GM21717 (cell line): ENCODE measurements at regions not wholly inside any gene's neighbourhood (a gene's known extent, or its start where the extent isn't known, plus 50 kb on each side); places are given as distances from the start of the nearest gene placed in this dataset.

Experiments
- ATAC-seq: cut with Tn5 transposase; IDR thresholded peaks from one replicate; pipeline ENCODE4 v1.9.1; 2021; ENCODE audit warnings: mild to moderate bottlenecking, moderate library complexity; ENCODE audit not compliant: unreplicated experiment

DNA sequence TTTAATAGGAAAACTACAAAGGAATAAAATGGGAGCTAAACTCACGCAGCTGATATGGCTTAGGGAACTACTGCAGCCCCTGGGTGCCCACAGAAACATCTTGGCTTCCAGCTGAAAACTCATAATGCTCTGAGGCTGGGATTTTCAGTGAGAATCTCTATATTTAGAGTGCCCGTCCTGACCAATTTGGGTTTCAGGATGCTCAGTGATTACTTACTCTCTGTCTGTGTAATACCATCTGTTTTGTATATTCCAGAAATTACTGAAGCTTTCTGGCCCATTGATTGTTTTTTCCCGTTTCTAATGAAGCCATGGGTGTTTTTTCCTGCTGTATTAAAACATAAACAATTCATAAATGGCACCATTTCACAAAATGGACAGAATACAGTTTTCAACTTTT, 50.6 kb upstream of the ZNF385D start:
- ATAC-seq, result no peak

DNA sequence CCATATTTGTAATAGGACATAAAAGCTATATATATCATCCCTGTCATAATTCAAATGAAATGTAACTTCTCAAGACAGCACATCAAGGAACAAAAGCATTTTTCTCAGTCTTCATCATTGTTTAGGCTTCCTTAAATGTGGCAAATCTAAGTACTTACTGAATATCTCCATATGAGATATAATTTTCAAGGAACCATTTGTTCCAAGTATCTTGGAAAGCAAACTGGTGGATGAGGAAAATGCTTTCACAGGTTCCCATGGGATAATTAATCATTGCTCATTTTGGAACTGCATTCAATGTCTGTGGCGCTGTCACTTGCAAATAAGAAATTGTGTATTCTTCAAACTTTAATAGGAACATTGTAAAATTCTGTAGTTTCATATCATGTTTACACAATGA, 52.6 kb upstream of the ZNF385D start:
- ATAC-seq, result no peak

DNA sequence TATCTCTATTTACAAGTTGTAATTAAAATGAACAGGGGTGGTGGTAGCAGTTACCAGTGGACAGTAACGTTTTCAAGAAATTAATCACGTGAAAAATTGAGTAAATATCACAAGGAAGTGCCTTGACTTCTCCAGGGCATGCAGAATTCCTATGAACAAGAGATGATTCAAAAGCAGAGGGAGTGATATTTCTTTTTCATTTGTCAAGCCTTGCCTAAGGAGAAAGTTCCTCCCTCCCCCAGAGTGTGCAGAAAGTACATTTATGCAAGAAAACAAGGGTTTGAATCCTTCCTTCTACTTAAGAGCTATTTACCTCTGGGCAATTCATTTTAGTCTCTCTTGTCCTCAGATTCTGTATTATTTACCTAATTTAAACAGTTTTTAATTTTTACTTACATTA, 53.3 kb upstream of the ZNF385D start:
- no peak for ATAC-seq

DNA sequence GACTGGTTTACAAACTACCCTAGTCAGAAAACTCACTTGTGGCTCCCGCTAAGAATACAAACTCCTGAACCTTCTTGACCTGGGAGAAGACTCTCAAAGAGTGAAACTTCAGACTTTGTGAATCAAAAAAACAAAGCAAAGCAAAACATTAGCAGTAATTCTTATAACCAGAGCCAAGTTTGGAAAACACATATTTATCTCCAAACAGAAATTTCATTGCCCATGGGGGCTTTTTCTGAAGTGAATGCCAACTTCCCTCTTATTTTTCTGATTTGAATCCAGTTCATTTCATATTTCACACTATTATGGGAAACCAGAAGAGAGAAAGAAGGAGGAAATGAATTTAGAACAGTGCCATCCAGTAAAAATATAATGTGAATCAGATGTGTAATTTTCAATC, 55.7 kb upstream of the ZNF385D start:
- no peak for ATAC-seq

DNA sequence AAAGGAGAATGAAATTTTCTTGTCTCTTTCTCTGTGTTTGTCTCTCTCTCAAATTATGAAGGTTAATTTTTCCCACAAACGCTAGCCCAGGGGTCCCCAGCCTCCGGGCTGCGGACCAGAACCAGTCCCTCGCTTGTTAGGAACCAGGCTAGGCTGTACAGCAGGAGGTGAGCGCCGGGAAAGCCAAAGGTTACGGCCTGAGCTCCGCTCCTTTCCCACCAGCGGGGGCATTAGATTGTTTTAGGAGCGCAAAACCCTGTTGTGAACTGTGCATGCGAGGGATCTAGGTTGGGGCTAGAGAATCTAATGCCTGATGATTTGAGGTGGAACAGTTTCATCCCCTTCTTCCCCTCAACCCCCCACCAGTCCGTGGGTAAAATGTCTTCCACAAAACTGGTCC, 74.7 kb upstream of the ZNF385D start:
- ATAC-seq, result no peak

DNA sequence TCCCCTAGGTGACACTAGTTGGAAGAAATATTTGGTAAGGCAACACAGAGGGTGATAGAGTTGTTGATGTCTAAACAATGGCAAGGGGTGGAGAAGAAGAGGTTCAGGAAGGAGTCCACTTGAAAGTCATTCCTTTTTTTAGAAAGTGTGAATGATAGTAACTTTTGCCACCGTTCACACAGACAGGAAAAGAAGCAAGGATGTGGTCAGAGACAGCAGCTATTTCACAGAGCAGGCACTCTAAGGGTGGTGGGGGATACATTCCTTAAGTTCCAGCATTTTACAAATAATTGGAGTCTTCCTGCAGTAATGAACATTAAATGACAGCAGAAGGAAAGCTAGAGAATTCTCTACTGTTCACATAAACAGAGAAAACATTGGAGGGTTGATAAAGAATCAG, 75.4 kb upstream of the ZNF385D start:
- ATAC-seq, result no peak

DNA sequence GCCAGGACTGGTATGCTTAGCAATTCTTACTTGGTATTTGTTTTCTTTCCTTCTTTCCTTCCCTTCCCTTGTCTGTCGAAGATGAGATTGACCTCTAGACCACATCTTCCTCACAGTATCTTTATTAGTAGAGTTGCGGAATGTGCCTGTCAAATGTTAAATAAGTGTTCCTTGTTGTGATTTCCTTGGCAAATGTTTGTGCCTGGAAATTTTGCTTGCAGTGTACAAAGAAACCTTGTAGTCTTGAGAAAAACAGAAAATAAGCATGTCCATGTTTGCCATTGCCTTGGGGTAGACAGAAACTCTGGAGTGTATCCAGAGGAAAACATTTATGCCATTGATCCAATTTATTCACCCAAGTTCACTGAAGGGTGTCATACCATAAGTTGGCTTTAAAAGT, 79.5 kb upstream of the ZNF385D start:
- no peak for ATAC-seq

DNA sequence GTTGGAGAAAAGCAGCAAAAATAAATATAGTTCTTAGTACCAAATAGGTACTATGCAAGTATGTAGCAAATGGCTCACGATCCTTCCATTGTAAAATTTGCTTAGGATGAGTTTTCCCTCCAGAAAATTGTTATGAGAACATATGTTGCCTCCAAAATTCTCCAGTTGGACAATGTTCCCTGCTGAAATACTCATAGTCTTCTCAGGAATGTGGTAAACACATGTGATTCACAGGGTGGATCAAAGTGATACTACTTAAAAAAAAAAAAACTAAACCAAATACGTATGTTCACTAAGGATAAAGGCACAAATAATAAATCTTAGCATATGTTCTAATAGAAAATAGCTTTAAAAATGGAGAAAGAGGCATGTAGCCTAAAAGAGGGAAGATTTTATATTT, 84.3 kb upstream of the ZNF385D start:
- ATAC-seq, result no peak

DNA sequence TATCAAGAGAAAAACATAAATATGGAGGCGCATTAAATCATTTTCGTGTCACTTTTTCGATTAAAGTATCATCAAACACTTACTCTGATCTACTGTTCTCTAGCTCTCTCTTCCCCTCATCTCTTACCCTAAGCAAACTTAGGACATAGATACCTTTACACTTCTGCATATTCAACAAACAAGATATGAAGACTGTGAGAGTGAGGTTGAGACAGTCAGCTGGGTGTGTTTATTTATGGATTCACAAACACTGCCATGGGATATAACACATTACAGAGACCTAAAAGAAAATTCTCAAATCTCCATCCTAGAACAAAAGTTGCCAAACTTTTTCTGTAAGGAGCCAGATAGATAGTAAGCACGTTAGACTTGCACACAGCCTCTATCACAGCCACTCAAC, 85.2 kb upstream of the ZNF385D start:
- no peak for ATAC-seq

DNA sequence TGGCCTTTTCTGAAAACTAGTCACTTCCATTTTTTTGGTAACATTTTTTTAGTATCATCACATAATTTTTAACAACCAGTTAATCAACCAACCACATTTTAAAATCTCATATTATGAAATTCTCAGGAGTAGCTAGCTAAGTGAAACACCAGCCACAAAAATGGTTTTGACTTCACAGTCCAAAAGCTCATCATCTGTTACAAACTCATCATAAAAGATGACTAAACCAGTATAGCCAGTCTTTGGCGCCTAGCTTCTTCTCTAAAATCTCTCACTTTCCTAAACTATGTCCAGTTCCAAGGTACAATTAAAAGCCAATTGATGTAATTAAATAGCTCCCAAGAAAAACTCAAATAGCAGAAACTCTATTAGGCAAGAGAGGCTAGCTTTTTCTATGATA, 88.2 kb upstream of the ZNF385D start:
- ATAC-seq, result no peak

DNA sequence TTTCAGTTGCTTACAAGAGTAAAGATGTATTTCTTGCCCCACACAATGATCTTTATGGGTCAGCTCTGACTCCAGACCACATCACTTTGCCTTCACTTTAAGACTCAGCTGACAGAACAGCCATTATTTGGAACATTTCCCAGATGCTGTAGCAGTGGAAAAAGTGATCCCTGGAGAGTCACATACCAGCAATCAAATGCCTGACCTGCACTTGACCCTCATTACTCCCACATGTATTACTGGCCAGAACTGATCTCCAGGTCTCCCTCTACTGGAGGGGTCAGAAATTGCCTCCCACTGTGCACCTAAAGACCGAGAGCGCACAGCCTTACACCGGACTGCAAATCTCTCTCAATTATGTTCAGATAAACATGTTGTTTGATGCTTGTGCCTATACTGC, 88.6 kb upstream of the ZNF385D start:
- ATAC-seq, result no peak

DNA sequence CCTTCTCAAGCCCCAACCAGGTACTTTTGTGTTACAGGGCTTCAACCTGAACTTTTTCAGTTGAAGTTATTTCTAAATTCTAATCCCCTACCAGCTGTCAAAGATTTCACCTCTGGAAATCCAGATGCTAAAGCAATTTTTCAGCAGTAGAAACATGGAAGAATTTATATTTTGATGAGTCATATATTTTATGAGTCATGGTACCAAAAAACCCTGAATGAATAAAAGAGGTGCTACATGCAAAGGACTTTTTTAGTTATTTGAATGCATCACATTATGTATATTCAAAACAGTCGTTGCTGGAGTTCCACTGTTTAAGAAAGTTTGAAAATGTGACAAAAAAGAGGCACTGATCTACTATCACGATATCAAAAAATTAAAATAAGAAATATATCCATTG, 96.0 kb upstream of the ZNF385D start:
- ATAC-seq, result no peak

DNA sequence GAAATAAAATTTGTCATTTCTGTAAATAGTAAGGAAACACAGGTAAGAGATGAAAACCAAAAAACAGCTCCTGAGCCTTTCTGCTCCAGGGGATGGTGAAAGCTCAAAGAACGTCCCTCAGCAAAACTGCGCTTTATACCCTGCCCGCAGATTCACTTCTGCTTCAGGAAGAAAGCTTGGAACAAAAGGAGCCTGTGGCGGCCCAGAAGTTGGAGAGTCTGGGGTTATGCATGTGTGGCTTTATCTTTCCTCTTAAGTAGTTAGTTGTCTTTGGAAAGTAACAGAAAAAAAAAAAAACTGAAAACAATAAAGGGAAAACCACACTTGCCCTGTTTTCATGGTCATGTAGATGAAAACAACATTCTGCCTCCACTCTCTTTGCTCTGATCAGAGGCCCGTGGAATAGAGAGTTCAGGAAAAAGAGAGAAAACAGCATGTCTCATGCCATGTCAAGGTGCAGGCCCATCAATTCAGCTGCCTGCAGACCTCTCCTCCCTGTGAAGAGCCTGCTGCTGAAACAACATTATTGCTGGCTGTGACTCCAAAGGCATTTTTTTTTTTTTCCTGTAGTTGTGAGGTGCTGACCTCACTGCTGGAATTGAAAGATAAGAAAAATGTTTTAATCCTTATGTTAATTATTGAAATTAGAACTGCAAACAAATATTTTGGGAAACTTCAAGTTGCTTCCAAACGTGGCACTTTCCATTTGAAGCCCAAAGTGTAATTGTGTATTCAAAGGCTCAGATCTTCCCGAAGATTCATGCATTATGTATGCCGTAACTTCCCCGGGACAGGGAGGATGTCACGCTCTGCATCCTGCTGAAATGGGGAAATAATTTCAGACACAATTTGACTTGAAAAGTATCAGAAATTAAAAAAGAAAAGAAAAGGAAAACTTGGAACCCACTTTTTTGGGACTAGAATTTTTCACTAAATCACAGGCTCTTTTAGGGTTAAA, 108.4 kb upstream of the ZNF385D start:
- ATAC-seq, result no peak

DNA sequence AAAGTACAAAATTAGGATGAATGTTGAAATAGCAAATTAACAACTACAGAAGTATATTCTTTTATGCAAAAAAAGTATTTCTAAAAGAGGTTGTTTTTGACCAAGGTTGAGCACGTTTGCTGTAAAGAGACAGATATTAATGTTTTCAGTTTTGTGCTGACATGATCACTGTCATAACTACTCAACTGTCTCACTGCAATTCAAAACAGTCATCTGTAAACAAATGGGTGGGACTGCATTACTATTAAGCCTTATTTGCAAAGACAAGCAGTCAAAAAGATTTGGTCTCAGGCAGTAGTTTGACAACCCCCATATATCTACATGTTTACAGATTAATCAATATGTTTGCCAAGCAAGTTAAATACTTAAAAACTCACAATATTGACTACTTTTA, 109.1 kb upstream of the ZNF385D start:
- ATAC-seq, result no peak

DNA sequence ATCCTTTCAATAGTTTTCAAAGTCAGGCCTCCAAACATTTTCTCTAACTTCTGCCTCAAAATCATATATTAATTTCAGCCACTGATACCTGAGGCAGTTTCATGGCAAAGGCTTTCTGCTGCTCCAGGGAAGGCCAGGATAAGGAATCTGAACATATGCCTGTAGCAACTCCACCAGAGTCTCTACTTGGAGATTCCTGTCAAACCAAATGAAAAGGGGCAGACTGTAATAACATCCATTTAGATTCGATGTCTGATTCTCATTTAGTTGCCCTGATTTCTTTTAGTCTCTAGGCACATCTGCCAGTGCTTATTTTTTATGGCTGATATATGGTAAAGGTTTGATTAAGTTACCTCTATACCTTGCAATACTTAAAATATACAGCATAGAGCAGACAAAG, 109.6 kb upstream of the ZNF385D start:
- no peak for ATAC-seq

DNA sequence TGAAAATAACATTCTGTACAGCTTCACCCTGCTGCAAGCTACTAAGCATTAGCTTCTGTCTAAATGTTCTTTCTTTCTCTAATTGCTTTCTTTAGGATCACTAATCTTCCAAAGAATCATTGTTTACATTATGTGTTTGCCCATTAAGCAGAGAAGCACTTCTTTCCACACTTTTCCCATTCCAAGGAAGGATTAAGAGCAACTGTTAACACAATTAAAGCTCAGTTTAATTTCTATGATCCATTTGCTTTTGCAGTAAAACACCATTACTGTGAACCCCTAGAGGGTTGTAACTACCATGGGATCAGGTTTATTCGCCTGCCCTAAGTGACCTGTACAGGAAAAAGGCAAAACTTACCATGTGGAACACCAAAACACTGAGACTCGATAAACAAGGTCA, 125.8 kb upstream of the ZNF385D start:
- no peak for ATAC-seq

DNA sequence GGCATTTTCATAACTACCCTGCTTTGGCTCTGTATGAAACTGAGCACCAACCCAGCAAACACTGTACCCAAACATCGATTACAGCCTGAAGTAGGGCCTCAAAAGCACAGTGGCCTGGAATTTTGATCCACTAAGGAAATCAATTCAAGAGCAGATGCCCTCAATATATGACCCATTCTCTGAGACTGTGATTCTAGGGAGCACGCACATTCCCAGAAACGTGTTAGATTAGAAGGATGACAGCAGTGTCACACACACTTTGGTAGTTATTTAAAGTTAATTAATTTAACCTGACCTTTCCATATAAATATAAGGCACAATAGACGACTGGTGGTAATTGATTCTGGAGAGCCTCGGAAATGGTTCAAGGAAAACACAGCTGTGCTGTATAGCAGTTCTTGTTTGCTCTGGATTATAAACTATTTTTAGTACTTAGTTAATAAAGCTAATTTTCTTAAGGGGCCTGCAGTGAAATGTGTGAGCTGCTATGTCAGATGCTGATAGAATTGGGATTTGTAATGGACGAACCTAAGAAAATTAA, 126.3 kb upstream of the ZNF385D start:
- no peak for ATAC-seq

DNA sequence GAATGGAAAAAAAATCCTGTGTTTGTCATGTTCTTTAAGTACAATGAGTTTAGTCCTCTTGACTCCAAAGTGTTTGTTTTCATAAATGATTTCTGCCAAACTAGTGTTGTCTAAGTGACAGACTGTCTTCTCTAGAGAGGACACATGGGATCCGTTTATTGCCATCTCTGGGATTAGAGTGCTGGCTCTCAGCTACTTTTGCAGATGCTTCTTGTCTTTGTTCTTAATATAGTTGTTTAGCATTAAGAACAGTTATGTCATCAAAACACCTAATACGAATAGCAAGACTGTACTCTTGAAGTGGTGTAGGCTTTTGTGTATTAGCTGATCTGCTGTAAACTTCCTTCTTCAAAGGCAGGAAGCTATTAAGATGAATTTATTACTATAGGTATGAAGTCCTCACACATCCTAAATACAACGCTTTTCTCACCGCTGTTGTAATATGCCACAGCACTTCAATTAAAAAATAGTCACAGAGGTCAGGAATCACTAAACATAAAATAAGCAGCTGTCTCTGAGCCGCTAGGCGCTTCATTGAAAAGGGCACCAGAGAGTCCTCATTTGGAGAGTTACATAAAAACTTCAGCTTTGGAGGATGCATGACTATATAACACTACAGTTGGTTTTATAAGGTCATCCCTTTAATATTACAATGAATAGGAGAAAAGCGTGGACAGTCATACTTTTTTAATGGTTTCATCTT, 128.3 kb upstream of the ZNF385D start:
- no peak for ATAC-seq

DNA sequence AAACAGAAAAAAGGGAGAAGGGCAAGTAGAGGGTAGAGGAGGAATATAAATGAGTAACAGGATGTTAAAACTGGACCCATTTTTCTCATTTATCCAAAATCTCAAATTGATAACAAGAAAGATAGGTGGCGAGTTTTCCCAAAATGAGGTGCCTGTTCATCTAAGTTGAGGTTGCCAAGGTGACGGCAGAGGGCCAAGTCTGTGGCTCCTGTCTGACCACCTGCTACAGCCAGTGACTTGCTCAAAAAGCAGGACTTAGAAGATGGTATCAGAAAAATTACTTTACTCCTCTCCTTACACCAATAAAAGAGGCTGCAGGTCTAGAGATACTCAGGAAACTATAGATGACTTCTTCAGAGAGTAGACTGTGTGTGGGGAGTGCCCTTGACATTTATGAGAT, 137.6 kb upstream of the ZNF385D start:
- no peak for ATAC-seq

DNA sequence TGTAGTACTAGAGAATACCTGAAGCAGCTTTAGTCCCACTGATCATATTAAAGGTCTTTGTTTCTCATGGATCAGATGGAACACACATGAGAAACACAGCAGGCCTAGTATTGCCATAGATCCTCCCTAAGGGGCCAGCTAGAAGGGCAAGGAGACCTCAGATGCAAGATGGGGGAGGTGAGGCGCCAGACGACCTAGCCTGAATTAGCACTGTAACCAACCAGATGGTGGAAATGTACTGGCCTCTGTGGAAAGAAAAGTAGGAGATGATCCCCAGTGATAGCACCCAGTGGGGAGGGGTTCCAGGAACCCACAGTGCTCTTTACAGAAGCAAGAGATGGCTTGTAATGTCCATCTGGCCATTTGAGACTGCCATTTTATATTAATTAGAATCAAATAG, 138.2 kb upstream of the ZNF385D start:
- no peak for ATAC-seq

DNA sequence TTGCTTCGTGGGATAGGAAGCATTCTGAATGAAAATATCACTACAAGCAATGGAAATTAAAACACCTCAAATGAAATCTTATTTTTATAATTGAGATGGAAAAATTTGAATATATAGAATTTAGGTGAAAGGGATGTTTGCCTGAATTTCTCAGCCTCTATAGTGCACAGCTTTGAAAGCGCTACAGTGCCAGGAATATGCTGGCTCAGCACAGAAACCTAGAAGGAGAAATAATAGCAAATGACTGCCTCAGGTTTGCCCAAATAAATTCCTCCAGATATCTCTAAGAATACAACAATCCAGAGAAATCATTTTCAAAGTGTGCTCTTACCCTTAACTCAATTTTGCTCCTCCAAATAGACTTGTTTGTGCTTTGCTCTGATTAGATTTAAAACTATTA, 141.1 kb upstream of the ZNF385D start:
- ATAC-seq, result no peak

DNA sequence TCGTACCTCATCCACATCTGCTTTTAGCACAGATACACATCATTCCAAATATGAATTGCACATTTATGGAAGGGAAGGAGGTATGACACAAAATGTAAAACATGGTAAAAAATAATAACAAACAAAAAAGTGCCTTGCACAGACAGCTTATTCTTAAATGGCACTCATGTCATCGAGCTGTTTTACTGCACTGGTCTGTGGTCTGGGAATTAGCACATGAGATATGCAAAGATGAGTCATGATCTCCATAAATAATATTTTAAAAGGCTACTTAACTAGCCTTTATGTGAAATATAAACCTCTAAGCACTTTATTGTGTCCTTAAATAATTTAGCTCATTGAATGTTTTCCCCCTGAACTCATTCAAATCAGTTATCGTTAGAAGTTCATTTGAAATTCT, 142.2 kb upstream of the ZNF385D start:
- ATAC-seq, result no peak
